ENCODE measurements at regions not wholly inside any gene's neighbourhood (a gene's known extent, or its start where the extent isn't known, plus 50 kb on each side); places are given as distances from the start of the nearest gene placed in this dataset.

- DNase-seq = no peak
Observed at GRCh38 chr3:40827942-40828688, 303.4 kb downstream of the ZNF621 start.

- no peak for DNase-seq
Observed at GRCh38 chr3:40828741-40829415, 304.1 kb downstream of the ZNF621 start.

- no peak for DNase-seq
Observed at GRCh38 chr3:40829876-40830275, 305.1 kb downstream of the ZNF621 start.

DNA sequence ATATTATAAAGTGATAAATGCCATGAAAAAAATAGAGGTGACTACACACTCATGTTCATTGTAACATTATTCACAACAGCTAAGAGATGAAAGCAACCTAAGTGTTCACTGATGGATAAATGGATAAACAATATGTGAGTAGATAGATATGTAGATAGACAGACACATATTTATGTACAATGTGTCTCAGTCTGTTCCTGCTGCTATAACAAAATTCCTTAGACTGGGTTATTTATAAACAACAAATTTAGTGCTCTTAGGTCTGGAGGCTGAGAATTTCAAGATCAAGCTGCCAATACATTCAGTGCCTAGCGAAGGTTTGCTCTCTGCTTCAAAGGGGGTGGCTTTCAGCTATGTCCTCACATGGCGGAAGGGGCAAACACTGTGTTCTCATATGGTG, 312.5 kb downstream of the ZNF621 start:
- no peak for DNase-seq

DNA sequence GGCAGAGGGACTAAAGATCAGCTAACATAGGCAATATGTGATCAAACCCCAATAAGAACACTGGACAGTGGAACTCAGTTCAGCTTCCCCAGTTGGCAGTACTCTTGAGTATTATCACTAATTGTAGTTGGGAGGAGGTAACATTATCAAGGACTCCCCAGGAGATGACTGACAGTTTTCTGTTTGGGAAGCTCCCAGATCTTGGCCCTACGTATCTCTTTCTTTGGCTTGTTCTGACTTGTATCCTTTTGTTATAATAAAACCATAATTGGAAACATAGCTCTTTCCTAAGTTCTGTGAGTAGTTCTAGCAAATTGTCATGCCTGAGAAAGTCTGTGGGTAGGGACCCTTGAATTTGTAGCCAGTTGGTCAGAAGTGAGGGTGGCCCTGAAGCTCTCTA, 316.4 kb downstream of the ZNF621 start:
- DNase-seq = no peak

DNA sequence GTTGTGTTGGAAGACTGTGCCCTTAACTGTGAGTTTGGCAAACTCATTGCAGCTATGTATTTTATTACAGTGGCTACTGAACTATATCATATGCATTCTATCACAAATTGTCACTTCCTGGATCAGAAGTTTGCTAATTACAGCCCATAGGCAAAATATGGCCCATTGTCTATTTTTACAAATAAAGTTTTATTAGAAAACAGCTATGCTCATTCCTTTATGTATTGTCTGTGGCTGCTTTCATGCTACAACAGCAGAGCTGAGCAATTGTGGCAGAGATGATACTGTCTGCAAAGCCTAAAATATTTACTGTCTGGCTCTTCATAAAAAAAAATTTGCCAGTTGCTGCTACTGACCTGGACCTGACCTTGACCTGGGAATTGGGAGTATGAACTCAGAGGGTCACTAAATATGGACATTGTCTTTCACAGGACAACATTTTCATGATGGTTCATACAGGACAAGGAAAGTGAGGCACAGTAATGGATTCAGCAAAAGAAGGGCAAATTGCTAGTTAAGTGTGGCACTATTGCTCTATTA, 316.9 kb downstream of the ZNF621 start:
- DNase-seq = no peak

DNA sequence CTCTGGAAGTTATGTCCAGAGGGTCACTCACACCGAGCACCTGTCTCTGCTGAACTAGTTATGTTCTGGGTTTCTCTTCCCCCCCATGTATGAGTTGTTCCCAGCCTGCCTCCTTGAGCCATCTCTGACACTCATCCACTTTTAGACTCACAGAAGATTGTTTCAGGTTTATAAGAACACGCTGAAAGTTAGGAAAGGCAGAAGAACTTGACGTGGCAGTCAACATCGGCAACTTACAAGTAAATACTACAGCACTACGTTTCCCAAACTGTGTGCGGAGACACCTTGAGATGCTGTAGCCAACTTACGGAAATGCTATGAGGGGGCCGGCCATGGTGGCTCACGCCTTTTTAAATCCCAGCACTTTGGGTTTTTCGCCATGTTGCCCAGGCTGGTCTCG, 318.0 kb downstream of the ZNF621 start:
- DNase-seq = no peak

- DNase-seq = no peak
Observed at GRCh38 chr3:40843208-40843624, 318.5 kb downstream of the ZNF621 start.

DNA sequence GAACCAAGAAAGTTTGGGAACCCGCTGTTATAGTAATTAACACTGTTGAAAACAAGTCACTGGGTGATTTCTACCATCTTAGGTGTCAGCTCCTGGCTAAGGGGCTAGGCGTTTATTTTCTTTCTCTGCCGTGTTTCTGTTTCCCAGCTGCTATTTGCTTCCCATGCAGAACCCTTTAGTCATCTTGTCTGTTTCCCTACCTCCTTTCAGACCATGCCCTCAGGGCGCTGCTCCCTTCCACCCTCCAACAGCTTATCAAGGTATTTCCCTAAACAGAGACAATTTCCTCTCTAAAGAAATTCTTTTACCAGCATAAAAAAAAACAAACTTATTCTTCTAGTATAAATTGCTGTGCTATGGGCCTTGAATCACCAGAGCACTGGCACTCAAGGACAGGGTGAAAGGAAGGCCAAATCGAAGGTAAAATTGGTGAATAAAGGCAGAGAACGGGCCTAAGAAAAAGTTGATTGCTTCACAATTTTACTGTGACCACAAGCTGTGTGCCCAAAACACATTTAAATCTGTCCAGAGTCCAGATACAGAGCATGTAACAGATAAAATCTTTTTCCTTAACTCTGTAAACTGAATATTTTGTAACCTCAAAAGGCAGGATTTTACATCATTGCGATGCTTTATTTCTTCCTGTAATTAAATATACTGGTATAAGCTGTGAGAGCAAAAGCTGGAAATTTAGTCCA, 319.2 kb downstream of the ZNF621 start:
- no peak for DNase-seq

GRCh38 chr3:40844896-40845295, 320.1 kb downstream of the ZNF621 start:
- no peak for DNase-seq

DNA sequence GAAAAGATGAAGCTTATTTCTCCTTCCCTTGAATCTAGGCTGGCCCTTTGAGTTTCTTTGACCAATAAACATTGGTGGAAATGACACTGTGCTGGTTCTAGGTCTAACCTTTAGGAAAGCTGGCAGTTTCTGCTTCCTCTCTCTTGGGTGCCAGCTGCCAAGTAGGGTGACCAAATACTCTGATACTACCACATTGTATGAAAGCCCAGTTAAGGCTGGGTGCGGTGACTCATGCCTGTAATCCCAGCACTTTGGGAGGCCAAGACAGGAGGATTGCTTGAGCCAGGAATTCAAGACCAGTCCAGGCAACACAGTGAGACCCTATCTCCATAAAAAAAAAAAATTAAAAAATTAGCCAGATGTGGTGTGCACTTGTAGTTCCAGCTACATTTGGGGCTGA, 320.7 kb downstream of the ZNF621 start:
- DNase-seq = no peak

GRCh38 chr3:40845916-40846315, 321.2 kb downstream of the ZNF621 start:
- DNase-seq = no peak

- DNase-seq = no peak
Observed at GRCh38 chr3:40846451-40846850, 321.7 kb downstream of the ZNF621 start.

DNA sequence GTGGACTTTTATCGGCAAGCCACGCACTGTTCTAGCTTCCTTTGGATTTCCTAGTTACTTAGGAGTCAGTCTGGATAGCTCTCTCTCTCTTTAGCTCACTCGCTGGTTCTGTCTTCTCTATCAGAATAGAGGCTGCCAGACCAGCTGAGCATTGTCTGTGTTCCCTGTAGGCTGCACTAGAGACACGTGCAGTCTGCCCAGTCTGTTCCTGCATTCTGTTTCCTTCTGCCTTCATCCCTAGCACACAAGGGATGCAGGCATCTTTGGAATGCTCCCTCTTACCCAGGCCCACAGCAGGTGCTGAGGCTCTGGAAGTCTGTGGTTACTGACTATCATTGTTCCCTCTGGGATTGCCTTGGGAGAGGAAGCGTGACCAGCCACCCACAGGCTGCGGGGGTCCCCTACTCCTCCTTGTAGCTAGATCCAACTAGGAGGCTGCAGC, 322.8 kb downstream of the ZNF621 start:
- DNase-seq = no peak

DNA sequence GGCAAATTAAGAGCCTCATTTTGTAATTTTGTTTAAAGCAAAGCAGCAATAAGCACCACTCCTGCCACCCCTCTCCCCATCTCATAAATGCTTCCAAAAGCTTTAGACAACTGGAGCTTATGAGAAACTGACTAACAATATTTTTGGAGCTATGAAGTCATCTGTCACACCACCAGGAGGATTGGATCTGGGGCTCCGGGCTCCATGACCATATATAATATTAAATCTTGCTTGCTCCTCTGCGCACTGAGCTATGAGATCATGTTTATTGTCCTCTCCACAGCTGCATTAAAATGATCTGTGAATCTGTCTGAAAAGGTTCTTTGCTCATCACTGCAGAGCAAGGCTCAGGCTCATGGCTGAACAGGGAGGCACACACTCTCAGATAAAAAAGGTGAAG, 323.7 kb downstream of the ZNF621 start:
- no peak for DNase-seq

DNA sequence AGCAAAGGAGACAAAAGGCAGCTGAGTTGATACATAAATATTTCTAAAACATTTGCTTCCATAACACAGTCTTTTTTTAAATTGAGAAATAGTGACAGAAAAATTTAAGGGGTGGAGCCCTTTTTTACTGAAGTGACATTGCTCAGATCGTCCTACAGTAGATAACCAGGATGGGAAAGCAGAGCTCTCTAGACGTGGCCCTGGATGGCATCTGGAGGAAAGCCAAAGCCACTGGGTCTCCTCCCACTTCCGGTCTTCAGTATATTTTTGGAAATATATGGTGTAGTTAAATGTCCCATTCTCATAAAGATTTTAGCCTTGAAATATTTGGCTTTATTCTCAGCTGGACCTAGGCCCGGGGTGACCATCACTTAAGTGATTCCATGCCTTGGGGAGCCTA, 326.1 kb downstream of the ZNF621 start:
- DNase-seq = peak; percentile 63

DNA sequence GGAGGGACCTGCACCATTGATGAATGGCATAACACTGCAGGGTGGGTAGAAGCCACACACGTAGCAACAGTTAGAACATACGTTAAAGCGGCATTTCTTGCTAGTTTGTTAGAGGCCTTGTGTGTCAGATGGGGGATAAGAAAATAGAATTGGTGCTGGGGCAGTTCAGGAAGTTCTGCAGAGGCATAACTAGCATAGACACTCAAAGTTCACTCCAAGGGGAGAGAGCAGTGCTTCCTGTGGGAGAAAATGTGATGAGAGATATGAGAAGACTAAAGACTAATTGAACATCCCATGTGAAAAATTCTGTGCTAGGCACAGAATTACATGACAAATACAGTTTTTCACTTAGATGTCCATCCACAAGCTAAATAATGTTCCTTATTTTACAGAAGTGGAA, 327.1 kb downstream of the ZNF621 start:
- no peak for DNase-seq

- no peak for DNase-seq
Observed at GRCh38 chr3:40852712-40853111, 328.0 kb downstream of the ZNF621 start.

DNA sequence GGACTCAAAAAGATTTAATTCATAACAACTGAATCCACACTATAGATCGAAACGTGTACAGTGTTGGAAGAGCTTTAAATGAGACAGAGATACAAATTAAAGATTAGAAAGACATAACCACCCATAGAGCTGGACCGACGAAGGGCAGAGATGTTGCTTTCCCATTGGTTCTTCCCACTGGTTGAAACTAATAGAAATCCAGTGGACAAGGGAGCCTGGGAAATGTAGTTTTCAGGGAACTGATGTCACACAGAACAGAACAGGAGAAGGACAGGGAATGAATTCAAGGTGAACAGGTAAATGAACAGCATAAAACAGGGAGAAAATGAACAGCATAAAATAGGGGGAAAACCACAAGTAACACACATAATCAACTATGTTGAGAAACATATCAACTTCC, 328.7 kb downstream of the ZNF621 start:
- no peak for DNase-seq

DNA sequence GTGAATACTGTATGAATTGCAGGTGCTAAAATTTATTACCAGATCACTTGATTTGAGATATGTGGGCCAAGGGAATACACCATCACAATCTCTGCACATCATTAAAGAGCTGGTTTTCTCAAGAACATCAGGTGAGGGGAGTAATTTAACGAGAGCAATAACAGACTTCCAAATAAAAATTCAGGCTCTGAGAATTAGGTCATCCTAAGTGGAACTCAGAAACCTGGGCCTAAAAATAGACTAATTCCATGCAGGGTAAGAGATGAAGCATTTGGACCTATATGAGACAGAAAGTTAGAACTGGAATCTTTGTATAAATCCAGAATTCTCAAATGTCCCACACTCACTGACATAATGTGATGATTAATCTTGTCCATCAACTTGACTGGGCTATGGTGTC, 331.1 kb downstream of the ZNF621 start:
- no peak for DNase-seq

DNA sequence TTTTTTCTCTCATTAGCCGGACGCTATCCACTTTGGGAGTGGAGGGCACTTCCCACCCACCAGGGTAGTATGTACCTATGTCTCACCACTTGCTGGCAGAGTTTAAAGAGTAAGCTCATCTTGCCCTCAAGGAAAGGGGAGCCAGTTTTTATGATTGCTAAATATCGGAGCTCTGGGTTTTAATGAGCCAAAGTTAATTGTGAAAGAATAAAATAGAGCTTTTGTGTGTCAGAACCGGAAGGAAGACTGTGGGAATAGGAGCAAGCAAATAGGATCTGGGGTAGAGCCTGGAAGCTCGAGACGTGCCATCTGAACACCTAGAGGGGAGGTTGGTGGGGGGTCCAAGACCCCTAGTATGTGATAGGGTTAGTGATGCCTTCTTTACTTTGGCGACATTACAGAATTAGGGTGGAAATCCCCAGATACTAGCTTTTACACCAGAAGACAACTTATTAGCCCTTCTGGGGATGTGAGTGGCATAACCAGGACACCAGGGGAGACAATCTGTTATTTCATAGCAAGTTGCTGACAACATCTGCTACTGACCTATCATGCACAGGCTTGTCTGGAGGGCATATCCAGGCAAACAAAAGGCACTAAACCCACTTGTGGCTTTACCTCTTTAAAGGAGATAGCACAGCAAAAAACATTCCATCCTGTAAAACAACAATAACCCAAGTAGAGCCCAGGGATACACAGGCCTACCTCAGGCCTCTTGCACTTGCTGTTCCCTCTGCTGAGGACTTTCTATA, 333.8 kb downstream of the ZNF621 start:
- no peak for DNase-seq

DNA sequence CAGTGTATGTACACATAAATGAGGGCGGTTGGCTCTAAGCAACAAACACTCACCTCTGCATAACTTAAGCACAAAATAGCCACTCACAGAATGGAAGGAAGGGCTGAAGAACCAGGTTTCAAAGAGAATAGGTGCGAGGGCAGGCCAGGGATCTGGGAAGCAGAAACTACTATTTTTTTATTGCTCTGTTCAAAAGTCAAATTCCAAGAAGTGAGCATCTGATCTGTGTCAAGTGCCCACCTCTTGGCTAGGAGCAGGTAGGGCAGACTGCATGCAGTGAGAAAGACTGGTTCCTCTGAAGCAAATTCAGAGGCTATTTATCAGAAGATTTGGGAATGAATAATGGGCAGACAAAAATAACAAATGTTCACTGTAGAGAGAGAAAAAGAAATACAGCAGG, 336.4 kb upstream of the CTNNB1 start:
- DNase-seq = no peak

DNA sequence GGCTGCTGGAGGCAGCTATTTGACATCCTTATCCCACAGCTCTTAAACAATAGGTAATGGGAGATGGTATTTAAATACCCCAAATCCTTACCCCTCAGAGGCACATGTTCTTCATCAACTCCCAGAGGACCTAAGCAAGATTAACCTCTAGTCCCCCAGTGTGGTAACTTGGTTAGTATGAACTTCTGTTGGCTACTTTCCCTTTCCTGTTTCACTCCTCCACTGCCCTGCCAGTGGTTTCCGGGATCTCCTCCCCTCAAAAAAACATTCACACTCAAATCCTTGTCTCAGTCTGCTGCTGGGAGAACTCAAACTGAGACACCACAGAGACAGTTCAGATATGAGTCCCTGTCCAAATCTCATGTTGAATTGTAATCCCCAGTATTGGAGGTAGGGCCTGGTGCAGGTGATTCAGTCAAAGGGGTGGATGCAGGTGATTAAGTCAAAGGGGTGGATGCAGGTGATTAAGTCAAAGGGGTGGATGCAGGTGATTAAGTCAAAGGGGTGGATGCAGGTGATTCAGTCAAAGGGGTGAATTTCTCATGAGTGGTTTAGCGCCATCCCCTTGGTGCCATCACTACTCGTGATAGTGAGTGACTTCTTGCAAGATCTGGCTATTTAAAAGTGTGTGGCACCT, 335.0 kb upstream of the CTNNB1 start:
- no peak for DNase-seq

Measured in hematopoietic multipotent progenitor cell treated with erythropoietin and hydrocortisone succinate and interleukin-3 and kit ligand, for 4 days (in vitro differentiated cells).